ENCODE measurements at regions not wholly inside any gene's neighbourhood (a gene's known extent, or its start where the extent isn't known, plus 50 kb on each side); places are given as distances from the start of the nearest gene placed in this dataset.

DNA sequence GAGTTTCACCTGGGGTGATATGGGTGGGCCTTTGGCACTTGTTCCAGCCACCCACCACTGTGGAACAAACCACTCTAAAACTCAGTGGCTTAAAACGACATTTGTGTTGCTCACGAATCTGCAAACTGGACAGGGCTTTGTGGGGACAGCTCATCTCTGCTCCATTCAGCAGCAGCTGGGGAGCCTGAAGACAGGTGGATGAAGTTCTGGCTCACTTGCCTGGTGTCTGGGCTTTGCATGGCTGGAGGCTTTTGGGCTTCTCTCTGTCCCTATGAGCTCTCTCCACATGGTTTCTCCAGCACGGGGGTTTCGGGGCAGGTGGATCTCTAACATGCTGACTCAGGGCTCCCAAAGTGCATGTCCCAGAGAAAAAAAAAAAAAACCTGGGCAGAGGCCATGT, 93.0 kb upstream of the GLI2 start:
- H3K4me2 ChIP-seq (ENCODE audit: insufficient read depth in 1 of 2, low read depth in 2 of 2, low read length in 2 of 2), result no peak overlapping the region
- no peak overlapping the region for H2AK5ac ChIP-seq (ENCODE audit: low read depth, low read length)
- no peaks in the 10 kb centered on the region for H3K36me3 ChIP-seq (ENCODE audit: control insufficient read depth in 2 of 4, insufficient read depth in 4 of 4, low read length in 3 of 4)
- H4K91ac ChIP-seq (replicated peaks; ENCODE audit: insufficient read length, low read length), result no peak overlapping the region
- H4K20me1 ChIP-seq (replicated peaks in 1 of 2; ENCODE audit: control insufficient read depth in 1 of 2, insufficient read depth in 2 of 2, low read length in 2 of 2), result no peaks in the 10 kb centered on the region
- no peak overlapping the region for H2BK20ac ChIP-seq (ENCODE audit: low read length)
- WGBS, 2 experiments (ENCODE audit: extremely low coverage in 1 of 2, insufficient coverage in 1 of 2, insufficient read length in 1 of 2, insufficient replicate concordance in 2 of 2, low coverage in 1 of 2, low lambda C conversion rate in 2 of 2, missing lambda C conversion rate in 1 of 2), result 73% methylated on average over 4 of the region's 4 CpGs; no CpG with 5 or more reads in 1 of the 2 experiments
- no peak overlapping the region for H3K4me3 ChIP-seq (ENCODE audit: extremely low read depth in 1 of 4, insufficient read depth in 2 of 4, low read depth in 3 of 4, low read length in 4 of 4)
- H3K79me1 ChIP-seq (ENCODE audit: low read depth, low read length), result no peaks in the 10 kb centered on the region
- no peak overlapping the region for H3K9ac ChIP-seq (replicated peaks in 1 of 4; ENCODE audit: extremely low read depth in 1 of 4, low read depth in 3 of 4, low read length in 3 of 4)
- DNase-seq (ENCODE audit: low read depth in 1 of 2, low spot score in 2 of 2), result no peak
- H3K79me2 ChIP-seq (ENCODE audit: control insufficient read depth in 1 of 2, insufficient read depth in 2 of 2, low read length in 2 of 2), result no peaks in the 10 kb centered on the region
- no peaks in the 10 kb centered on the region for H3K9me3 ChIP-seq (ENCODE audit: insufficient read depth in 2 of 2, low read depth in 1 of 2, low read length in 1 of 2)
- CTCF ChIA-PET (ENCODE audit: partially characterized antibody), result interaction anchor here (1.2 to 3.0 kb wide), 6 partner anchors 27 to 131 kb away, joined by 3 to 8 read pairs (median 4); no protein-coding TSS in a partner anchor
- no peak for TF ChIP-seq RBBP5 (IDR thresholded peaks at IDR 0.05; ENCODE audit: borderline replicate concordance, low read depth, low read length)
- no peak overlapping the region for H2BK15ac ChIP-seq (ENCODE audit: low read length)
- H4K8ac ChIP-seq (ENCODE audit: extremely low read depth, insufficient read depth, low read length), result no peak overlapping the region
- no peak overlapping the region for H4K5ac ChIP-seq (ENCODE audit: insufficient read length, low read depth, low read length)
- no peak overlapping the region for H2AFZ ChIP-seq (ENCODE audit: low read length)
- H3K4me1 ChIP-seq (replicated peaks in 1 of 4; ENCODE audit: control insufficient read depth in 3 of 4, insufficient read depth in 4 of 4, low read length in 3 of 4), result no peaks in the 10 kb centered on the region
- H3K27ac ChIP-seq (ENCODE audit: low read depth, low read length), result no peak overlapping the region
- H3K18ac ChIP-seq (ENCODE audit: extremely low read depth, low read length), result no peak overlapping the region
- H2BK120ac ChIP-seq (replicated peaks; ENCODE audit: low read depth, low read length), result no peak overlapping the region
- FAIRE-seq, result no peak
- no peak overlapping the region for H2BK12ac ChIP-seq (ENCODE audit: low read depth, low read length)
- no peak overlapping the region for H3K23ac ChIP-seq (ENCODE audit: insufficient read length)
- H3K27me3 ChIP-seq (replicated peaks in 1 of 4; ENCODE audit: control insufficient read depth in 3 of 4, extremely low read depth in 1 of 4, insufficient read depth in 3 of 4, low read length in 3 of 4), result peaks cover 0 to 2% (median 0%) of the 10 kb centered on the region in 4 experiments; a peak in 2 of 7 replicates
- no peaks in the 10 kb centered on the region for H3K23me2 ChIP-seq (ENCODE audit: low read depth, low read length)
- H3K4ac ChIP-seq (replicated peaks; ENCODE audit: insufficient read length, low read depth, low read length), result no peak overlapping the region
- H3K56ac ChIP-seq (replicated peaks; ENCODE audit: insufficient read length, low read depth, low read length), result no peak overlapping the region
- POLR2A ChIA-PET (ENCODE audit: partially characterized antibody), result interaction anchor here (0.6 kb wide), 1 partner anchor 15 kb away, joined by 4 read pairs; no protein-coding TSS in a partner anchor
- no peak overlapping the region for H2BK5ac ChIP-seq (ENCODE audit: low read depth, low read length)
- no peak overlapping the region for H3K14ac ChIP-seq (ENCODE audit: insufficient read length)
